GM12878 (cell line): ENCODE measurements at regions not wholly inside any gene's neighbourhood (a gene's known extent, or its start where the extent isn't known, plus 50 kb on each side); places are given as distances from the start of the nearest gene placed in this dataset.

ENCODE experiments used
- HDAC6 ChIP-seq: fragments of 200-600 bp; sonication (generic); IDR thresholded peaks from one replicate; pipeline ENCODE4 v1.8.0; 2017; ENCODE audit warnings: antibody characterized with exemption; ENCODE audit not compliant: unreplicated experiment
- JUNB ChIP-seq: IDR thresholded peaks from 2 replicates; pipeline ENCODE4 v1.6.1; 2016; ENCODE audit warnings: antibody characterized with exemption, mild to moderate bottlenecking
- JUND ChIP-seq: IDR thresholded peaks from 2 replicates; pipeline ENCODE4 v1.6.1; 2012; ENCODE audit warnings: low read depth, mild to moderate bottlenecking, low read length, improper control_type of control experiment, moderate library complexity
- NFYA ChIP-seq: IDR thresholded peaks from 2 replicates; pipeline ENCODE4 v1.6.1; 2011; ENCODE audit warnings: low read depth, mild to moderate bottlenecking, low read length, improper control_type of control experiment, borderline replicate concordance
- REST ChIP-seq: IDR thresholded peaks from 2 replicates; pipeline ENCODE4 v1.6.1; 2012; ENCODE audit warnings: mild to moderate bottlenecking, low read depth, low read length
- STAT3 ChIP-seq: IDR thresholded peaks from 2 replicates; pipeline ENCODE4 v1.6.1; 2011; ENCODE audit warnings: low read depth, low read length, improper control_type of control experiment
- TBL1XR1 ChIP-seq: IDR thresholded peaks from 2 replicates; pipeline ENCODE4 v1.6.1; 2012; ENCODE audit warnings: low read depth, low read length, improper control_type of control experiment
- ZZZ3 ChIP-seq: IDR thresholded peaks from 2 replicates; pipeline ENCODE4 v1.6.1; 2011; ENCODE audit warnings: low read depth; ENCODE audit not compliant: control insufficient read depth, insufficient read length
- TF ChIP-seq, protein P1 (sequence below): fragments of 450-650 bp; IDR thresholded peaks from 2 replicates; pipeline ENCODE4 v1.6.1; 2018; ENCODE audit warnings: mild to moderate bottlenecking, low read depth, moderate library complexity; ENCODE audit not compliant: partially characterized antibody
- TF ChIP-seq, protein P2 (sequence below): IDR thresholded peaks from 2 replicates; pipeline ENCODE4 v1.6.1; 2012; ENCODE audit warnings: low read depth, low read length, improper control_type of control experiment

- TF ChIP-seq, protein P1, sequence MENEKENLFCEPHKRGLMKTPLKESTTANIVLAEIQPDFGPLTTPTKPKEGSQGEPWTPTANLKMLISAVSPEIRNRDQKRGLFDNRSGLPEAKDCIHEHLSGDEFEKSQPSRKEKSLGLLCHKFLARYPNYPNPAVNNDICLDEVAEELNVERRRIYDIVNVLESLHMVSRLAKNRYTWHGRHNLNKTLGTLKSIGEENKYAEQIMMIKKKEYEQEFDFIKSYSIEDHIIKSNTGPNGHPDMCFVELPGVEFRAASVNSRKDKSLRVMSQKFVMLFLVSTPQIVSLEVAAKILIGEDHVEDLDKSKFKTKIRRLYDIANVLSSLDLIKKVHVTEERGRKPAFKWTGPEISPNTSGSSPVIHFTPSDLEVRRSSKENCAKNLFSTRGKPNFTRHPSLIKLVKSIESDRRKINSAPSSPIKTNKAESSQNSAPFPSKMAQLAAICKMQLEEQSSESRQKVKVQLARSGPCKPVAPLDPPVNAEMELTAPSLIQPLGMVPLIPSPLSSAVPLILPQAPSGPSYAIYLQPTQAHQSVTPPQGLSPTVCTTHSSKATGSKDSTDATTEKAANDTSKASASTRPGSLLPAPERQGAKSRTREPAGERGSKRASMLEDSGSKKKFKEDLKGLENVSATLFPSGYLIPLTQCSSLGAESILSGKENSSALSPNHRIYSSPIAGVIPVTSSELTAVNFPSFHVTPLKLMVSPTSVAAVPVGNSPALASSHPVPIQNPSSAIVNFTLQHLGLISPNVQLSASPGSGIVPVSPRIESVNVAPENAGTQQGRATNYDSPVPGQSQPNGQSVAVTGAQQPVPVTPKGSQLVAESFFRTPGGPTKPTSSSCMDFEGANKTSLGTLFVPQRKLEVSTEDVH: no peak
- TF ChIP-seq REST (no peak), JUND (no peak), ZZZ3 (no peak), JUNB (no peak), HDAC6 (no peak), TBL1XR1 (no peak), NFYA (no peak), STAT3 (no peak)
- TF ChIP-seq, protein P2, sequence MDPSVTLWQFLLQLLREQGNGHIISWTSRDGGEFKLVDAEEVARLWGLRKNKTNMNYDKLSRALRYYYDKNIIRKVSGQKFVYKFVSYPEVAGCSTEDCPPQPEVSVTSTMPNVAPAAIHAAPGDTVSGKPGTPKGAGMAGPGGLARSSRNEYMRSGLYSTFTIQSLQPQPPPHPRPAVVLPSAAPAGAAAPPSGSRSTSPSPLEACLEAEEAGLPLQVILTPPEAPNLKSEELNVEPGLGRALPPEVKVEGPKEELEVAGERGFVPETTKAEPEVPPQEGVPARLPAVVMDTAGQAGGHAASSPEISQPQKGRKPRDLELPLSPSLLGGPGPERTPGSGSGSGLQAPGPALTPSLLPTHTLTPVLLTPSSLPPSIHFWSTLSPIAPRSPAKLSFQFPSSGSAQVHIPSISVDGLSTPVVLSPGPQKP: no peak
Observed at GRCh38 chr17:64787255-64787920, 125.3 kb upstream of the SMURF2 start (continued).
